Suprapubic skin (tissue), 4 donors: ENCODE measurements at regions not wholly inside any gene's neighbourhood (a gene's known extent, or its start where the extent isn't known, plus 50 kb on each side); places are given as distances from the start of the nearest gene placed in this dataset.

Source experiments
- DNase-seq, 2 donors: peaks; one replicate each; pipeline ENCODE4 v3.0.0-alpha.2; 2019; ENCODE audit warnings: low spot score in 2 of 2
- H3K27ac ChIP-seq: fragments of 200-600 bp; sonication (generic); one replicate; pipeline ENCODE4 v1.5.1; 2019
- H3K27me3 ChIP-seq: fragments of 200-600 bp; sonication (generic); one replicate; pipeline ENCODE4 v1.5.1; 2019
- H3K36me3 ChIP-seq: fragments of 200-600 bp; sonication (generic); one replicate; pipeline ENCODE4 v1.5.1; 2019
- H3K4me1 ChIP-seq: fragments of 200-600 bp; sonication (generic); one replicate; pipeline ENCODE4 v1.5.1; 2019
- H3K4me3 ChIP-seq: fragments of 200-600 bp; sonication (generic); one replicate; pipeline ENCODE4 v1.5.1; 2019; ENCODE audit warnings: mild to moderate bottlenecking
- H3K9me3 ChIP-seq: fragments of 200-600 bp; sonication (generic); one replicate; pipeline ENCODE4 v1.5.1; 2019
- CTCF ChIP-seq, 2 donors: fragments of 200-600 bp in 1 of 2; fragments of 450-650 bp in 1 of 2; sonication (generic) in 1 of 2; IDR thresholded peaks; one replicate each; pipeline ENCODE4 v1.5.1; 2016 to 2019; ENCODE audit warnings: antibody characterized with exemption in 2 of 2, mild to moderate bottlenecking in 1 of 2, moderate library complexity in 1 of 2
- EP300 ChIP-seq: sonication (generic); formaldehyde crosslinking; IDR thresholded peaks from one replicate; pipeline ENCODE4 v1.6.1; 2017; ENCODE audit warnings: antibody characterized with exemption
- POLR2A ChIP-seq, 2 donors: fragments of 450-650 bp; IDR thresholded peaks; one replicate each; pipeline ENCODE4 v1.6.1; 2017; ENCODE audit warnings: antibody characterized with exemption in 2 of 2, mild to moderate bottlenecking in 2 of 2, moderate library complexity in 2 of 2
- POLR2AphosphoS5 ChIP-seq, 3 donors: sonication (generic); formaldehyde crosslinking; IDR thresholded peaks; one replicate each; pipeline ENCODE4 v1.6.1; 2017; ENCODE audit warnings: antibody characterized with exemption in 3 of 3
- WGBS: methylation state at CpG from one replicate; pipeline ENCODE4 v1.1.5; 2018; 5-methylcytosine and 5-hydroxymethylcytosine counted together

GRCh38 chr2:8459474-8459873 lies 222.4 kb upstream of the ID2 start:
- Histone ChIP-seq H3K4me1 (peaks cover 14% of the 10 kb centered on the region), H3K27ac (no peak overlapping the region), H3K4me3 (no peak overlapping the region), H3K27me3 (peaks cover 10% of the 10 kb centered on the region), H3K9me3 (no peaks in the 10 kb centered on the region), H3K36me3 (no peaks in the 10 kb centered on the region)
- peak in 1 of 2 donors; percentile 4 for DNase-seq
- no peak for TF ChIP-seq POLR2AphosphoS5 (IDR thresholded peaks at IDR 0.05)
- 96% methylated on average over 3 of the region's 3 CpGs for WGBS

- Histone ChIP-seq H3K4me1 (peaks cover 12% of the 10 kb centered on the region), H3K4me3 (no peak overlapping the region), H3K9me3 (no peaks in the 10 kb centered on the region), H3K36me3 (no peaks in the 10 kb centered on the region), H3K27me3 (peaks cover 10% of the 10 kb centered on the region), H3K27ac (no peak overlapping the region)
- peak in 1 of 2 donors; percentile 43 for DNase-seq
- WGBS: 100% methylated on average over 1 of the region's 1 CpG
- TF ChIP-seq CTCF (IDR thresholded peaks at IDR 0.05) (no peak), POLR2AphosphoS5 (IDR thresholded peaks at IDR 0.05) (no peak), POLR2A (IDR thresholded peaks at IDR 0.05) (no peak), EP300 (no peak)
Measured at GRCh38 chr2:8461341-8461740, 220.5 kb upstream of the ID2 start.

GRCh38 chr2:8462280-8462679 lies 219.6 kb upstream of the ID2 start:
- 90% methylated on average over 1 of the region's 1 CpG for WGBS
- Histone ChIP-seq H3K4me1 (peaks cover 3% of the 10 kb centered on the region), H3K9me3 (no peaks in the 10 kb centered on the region), H3K27ac (no peak overlapping the region), H3K27me3 (peaks cover 2% of the 10 kb centered on the region), H3K4me3 (no peak overlapping the region), H3K36me3 (no peaks in the 10 kb centered on the region)
- TF ChIP-seq POLR2AphosphoS5 (IDR thresholded peaks at IDR 0.05): no peak
- TF ChIP-seq POLR2A (IDR thresholded peaks at IDR 0.05): no peak
- TF ChIP-seq CTCF (IDR thresholded peaks at IDR 0.05): no peak
- TF ChIP-seq EP300: no peak
- peak in 1 of 2 donors; percentile 50 for DNase-seq

GRCh38 chr2:8462899-8463648 lies 218.8 kb upstream of the ID2 start:
- H3K9me3 ChIP-seq: no peaks in the 10 kb centered on the region
- peak in 1 of 2 donors; percentile 61 for DNase-seq
- TF ChIP-seq EP300: no peak
- TF ChIP-seq POLR2A (IDR thresholded peaks at IDR 0.05): no peak
- TF ChIP-seq CTCF (IDR thresholded peaks at IDR 0.05): no peak
- TF ChIP-seq POLR2AphosphoS5 (IDR thresholded peaks at IDR 0.05): no peak
- H3K4me1 ChIP-seq: no peaks in the 10 kb centered on the region
- H3K36me3 ChIP-seq: no peaks in the 10 kb centered on the region
- 80% methylated on average over 18 of the region's 18 CpGs for WGBS
- no peak overlapping the region for H3K27ac ChIP-seq
- H3K4me3 ChIP-seq: no peak overlapping the region
- no peaks in the 10 kb centered on the region for H3K27me3 ChIP-seq

GRCh38 chr2:8465560-8465959 lies 216.3 kb upstream of the ID2 start:
- no peaks in the 10 kb centered on the region for H3K36me3 ChIP-seq
- H3K27ac ChIP-seq: no peak overlapping the region
- no peaks in the 10 kb centered on the region for H3K9me3 ChIP-seq
- H3K4me1 ChIP-seq: no peaks in the 10 kb centered on the region
- no peak overlapping the region for H3K4me3 ChIP-seq
- H3K27me3 ChIP-seq: no peaks in the 10 kb centered on the region
- TF ChIP-seq POLR2A (IDR thresholded peaks at IDR 0.05) (no peak), POLR2AphosphoS5 (IDR thresholded peaks at IDR 0.05) (no peak), CTCF (IDR thresholded peaks at IDR 0.05) (no peak), EP300 (no peak)
- peak in 1 of 2 donors; percentile 7 for DNase-seq
- 82% methylated on average over 3 of the region's 3 CpGs for WGBS
